Naive thymus-derived CD4-positive, alpha-beta T cell (primary cell): ENCODE measurements at regions not wholly inside any gene's neighbourhood (a gene's known extent, or its start where the extent isn't known, plus 50 kb on each side); places are given as distances from the start of the nearest gene placed in this dataset.

Experiments used
- ATAC-seq: fragments of 150-1000 bp; cut with Tn5 transposase; 2 replicates; pipeline ENCODE4 v1.10.0; 2021; ENCODE audit warnings: mild to moderate bottlenecking, moderate library complexity
- CTCF ChIA-PET: fragments of 350-600 bp; sonication (Branson Sonifier 250); formaldehyde crosslinking; loops from one replicate; lab custom pipeline; 2021; ENCODE audit warnings: antibody characterized with exemption; lab: Charles Lee
- POLR2A ChIA-PET: fragments of 350-600 bp; sonication (Branson Sonifier 250); formaldehyde crosslinking; loops from one replicate; lab custom pipeline; 2021; ENCODE audit warnings: antibody characterized with exemption, inconsistent platforms; lab: Charles Lee
- DNase-seq, 9 donors: peaks; one replicate each; pipeline versions ENCODE4 v3.0.0 to v3.0.0-alpha.2; 2020 to 2022; ENCODE audit warnings: mixed read lengths in 1 of 9
- H3K27ac ChIP-seq: one replicate; pipeline ENCODE4 v1.7.0; 2013; ENCODE audit warnings: mild to moderate bottlenecking, low read depth, low read length, moderate library complexity
- H3K27me3 ChIP-seq, 2 donors: one replicate each; pipeline ENCODE4 v1.7.0; 2013; ENCODE audit warnings: low read length in 2 of 2, mild to moderate bottlenecking in 2 of 2, moderate library complexity in 2 of 2; ENCODE audit not compliant: control insufficient read depth in 2 of 2, insufficient read depth in 2 of 2
- H3K36me3 ChIP-seq, 3 experiments: 1 replicate in 2 of 3; 2 replicates in 1 of 3; pipeline ENCODE4 v1.7.0; 2013; ENCODE audit warnings: low read length in 3 of 3, mild to moderate bottlenecking in 3 of 3, moderate library complexity in 1 of 3; ENCODE audit not compliant: insufficient read depth in 3 of 3, control insufficient read depth in 2 of 3
- H3K4me1 ChIP-seq, 2 donors: one replicate each; pipeline ENCODE4 v1.7.0; 2013; ENCODE audit warnings: low read length in 2 of 2, mild to moderate bottlenecking in 2 of 2, moderate library complexity in 1 of 2; ENCODE audit not compliant: control insufficient read depth in 2 of 2, insufficient read depth in 2 of 2
- H3K4me3 ChIP-seq: 2 replicates; pipeline ENCODE4 v1.7.0; 2013; ENCODE audit warnings: mild to moderate bottlenecking, low read length
- H3K9me3 ChIP-seq, 3 experiments: 1 replicate in 2 of 3; 2 replicates in 1 of 3; pipeline ENCODE4 v1.7.0; 2013; ENCODE audit warnings: low read length in 3 of 3; ENCODE audit not compliant: control insufficient read depth in 2 of 3
- H3K27ac Mint-ChIP-seq, 9 donors: one replicate each; pipeline ENCODE4 v1.8.0; 2020 to 2022; ENCODE audit warnings: mixed read lengths in 9 of 9, mild to moderate bottlenecking in 8 of 9, moderate library complexity in 5 of 9, inconsistent platforms in 2 of 9
- H3K27me3 Mint-ChIP-seq, 5 donors: one replicate each; pipeline ENCODE4 v1.8.0; 2021 to 2022; ENCODE audit warnings: mixed read lengths in 5 of 5, mild to moderate bottlenecking in 1 of 5
- H3K36me3 Mint-ChIP-seq, 5 donors: one replicate each; pipeline ENCODE4 v1.8.0; 2020 to 2022; ENCODE audit warnings: mixed read lengths in 5 of 5, mild to moderate bottlenecking in 3 of 5, inconsistent platforms in 1 of 5
- H3K4me1 Mint-ChIP-seq, 7 donors: one replicate each; pipeline ENCODE4 v1.8.0; 2020 to 2022; ENCODE audit warnings: mixed read lengths in 7 of 7, mild to moderate bottlenecking in 3 of 7, inconsistent platforms in 1 of 7
- H3K4me3 Mint-ChIP-seq, 10 donors: one replicate each; pipeline ENCODE4 v1.8.0; 2020 to 2022; ENCODE audit warnings: mild to moderate bottlenecking in 10 of 10, mixed read lengths in 10 of 10, moderate library complexity in 6 of 10, inconsistent platforms in 2 of 10
- H3K9me3 Mint-ChIP-seq, 11 donors: one replicate each; pipeline ENCODE4 v1.8.0; 2020 to 2022; ENCODE audit warnings: mixed read lengths in 11 of 11, mild to moderate bottlenecking in 4 of 11, inconsistent platforms in 1 of 11, moderate library complexity in 1 of 11
- intact Hi-C, 2 donors: fragments of 100-400 bp; cut with micrococcal nuclease; formaldehyde crosslinking; loops; one replicate each; pipeline ENCODE4 v1.15.1; 2023

- ChIA-PET CTCF (no interaction called here), POLR2A (interaction anchor here (0.7 kb wide), 1 partner anchor 97 kb away, joined by 3 read pairs; no protein-coding TSS in a partner anchor)
- ATAC-seq (no peak), DNase-seq (no peak)
- Mint-ChIP-seq H3K36me3 (peaks cover 0 to 9% (median 0%) of the 10 kb centered on the region in 5 donors), H3K27ac (no peak overlapping the region), H3K4me1 (peaks cover 9 to 29% (median 19%) of the 10 kb centered on the region in 7 donors), H3K9me3 (peaks cover 0 to 6% (median 3%) of the 10 kb centered on the region in 11 donors), H3K27me3 (no peaks in the 10 kb centered on the region), H3K4me3 (no peak overlapping the region)
- intact Hi-C loops = no loop called here
- no peaks in the 10 kb centered on the region for H3K9me3 ChIP-seq
- no peaks in the 10 kb centered on the region for H3K36me3 ChIP-seq
- H3K4me1 ChIP-seq = peaks cover 0 to 3% of the 10 kb centered on the region in 2 donors
- no peak overlapping the region for H3K4me3 ChIP-seq
- H3K27me3 ChIP-seq = no peaks in the 10 kb centered on the region
- no peak overlapping the region for H3K27ac ChIP-seq
Observed at GRCh38 chr3:177611752-177612334, 414.6 kb upstream of the TBL1XR1 start.

- Mint-ChIP-seq H3K4me3 (no peak overlapping the region), H3K36me3 (peaks cover 0 to 9% (median 0%) of the 10 kb centered on the region in 5 donors), H3K27me3 (no peaks in the 10 kb centered on the region), H3K27ac (no peak overlapping the region), H3K4me1 (peaks cover 4 to 28% (median 16%) of the 10 kb centered on the region in 7 donors), H3K9me3 (peaks cover 0 to 6% (median 3%) of the 10 kb centered on the region in 11 donors)
- intact Hi-C loops = no loop called here
- peaks cover 0 to 3% of the 10 kb centered on the region in 2 donors for H3K4me1 ChIP-seq
- no peaks in the 10 kb centered on the region for H3K36me3 ChIP-seq
- no peak overlapping the region for H3K27ac ChIP-seq
- POLR2A ChIA-PET = interaction anchor here (0.7 kb wide), 1 partner anchor 20 kb away, joined by 4 read pairs; no protein-coding TSS in a partner anchor
- DNase-seq (no peak), ATAC-seq (no peak)
- CTCF ChIA-PET = interaction anchor here (0.5 to 0.6 kb wide), 2 partner anchors 254 to 587 kb away, joined by 3 to 4 read pairs; no protein-coding TSS in a partner anchor
- H3K9me3 ChIP-seq = no peaks in the 10 kb centered on the region
- no peak overlapping the region for H3K4me3 ChIP-seq
- no peaks in the 10 kb centered on the region for H3K27me3 ChIP-seq
Observed at GRCh38 chr3:177613901-177614300, 416.6 kb upstream of the TBL1XR1 start.

GRCh38 chr3:177615015-177615414 is 417.7 kb upstream of the TBL1XR1 start:
- ATAC-seq (peak; percentile 49), DNase-seq (no peak)
- POLR2A ChIA-PET = interaction anchor here (0.7 to 1.2 kb wide), 2 partner anchors 23 to 53 kb away, joined by 3 read pairs; no protein-coding TSS in a partner anchor
- Histone ChIP-seq H3K9me3 (no peaks in the 10 kb centered on the region), H3K27me3 (no peaks in the 10 kb centered on the region), H3K4me3 (no peak overlapping the region), H3K27ac (no peak overlapping the region), H3K36me3 (no peaks in the 10 kb centered on the region), H3K4me1 (peaks cover 0 to 3% of the 10 kb centered on the region in 2 donors)
- peaks cover 0 to 9% (median 0%) of the 10 kb centered on the region in 5 donors for H3K36me3 Mint-ChIP-seq
- intact Hi-C loops = no loop called here
- H3K9me3 Mint-ChIP-seq = peaks cover 0 to 6% (median 1%) of the 10 kb centered on the region in 11 donors
- H3K27me3 Mint-ChIP-seq = no peaks in the 10 kb centered on the region
- no peak overlapping the region for H3K27ac Mint-ChIP-seq
- peaks cover 4 to 23% (median 16%) of the 10 kb centered on the region in 7 donors for H3K4me1 Mint-ChIP-seq
- no peak overlapping the region for H3K4me3 Mint-ChIP-seq
- CTCF ChIA-PET = no interaction called here

- ChIA-PET POLR2A (interaction anchor here (1.8 kb wide), 1 partner anchor 11 kb away, joined by 4 read pairs; no protein-coding TSS in a partner anchor), CTCF (no interaction called here)
- Histone ChIP-seq H3K4me1 (no peaks in the 10 kb centered on the region), H3K4me3 (no peak overlapping the region), H3K9me3 (no peaks in the 10 kb centered on the region), H3K36me3 (no peaks in the 10 kb centered on the region), H3K27me3 (no peaks in the 10 kb centered on the region), H3K27ac (no peak overlapping the region)
- Mint-ChIP-seq H3K27ac (no peak overlapping the region), H3K27me3 (no peaks in the 10 kb centered on the region), H3K4me1 (peaks cover 2 to 17% (median 13%) of the 10 kb centered on the region in 7 donors), H3K4me3 (no peak overlapping the region), H3K36me3 (peaks cover 0 to 7% (median 0%) of the 10 kb centered on the region in 5 donors), H3K9me3 (peaks cover 0 to 7% (median 0%) of the 10 kb centered on the region in 11 donors)
- ATAC-seq (no peak), DNase-seq (no peak)
- intact Hi-C loops = no loop called here
Observed at GRCh38 chr3:177618873-177619733, 421.8 kb upstream of the TBL1XR1 start.

GRCh38 chr3:177620073-177620472 is 422.8 kb upstream of the TBL1XR1 start:
- H3K27ac ChIP-seq = no peak overlapping the region
- H3K4me1 ChIP-seq = no peaks in the 10 kb centered on the region
- ChIA-PET CTCF (interaction anchor here (0.6 kb wide), 1 partner anchor 21 kb away, joined by 3 read pairs; no protein-coding TSS in a partner anchor), POLR2A (interaction anchor here (1.8 kb wide), 1 partner anchor 12 kb away, joined by 4 read pairs; no protein-coding TSS in a partner anchor)
- Mint-ChIP-seq H3K36me3 (peaks cover 0 to 3% (median 0%) of the 10 kb centered on the region in 5 donors), H3K9me3 (peaks cover 0 to 5% (median 0%) of the 10 kb centered on the region in 11 donors), H3K27ac (no peak overlapping the region), H3K4me1 (peaks cover 3 to 27% (median 13%) of the 10 kb centered on the region in 7 donors), H3K27me3 (no peaks in the 10 kb centered on the region), H3K4me3 (no peak overlapping the region)
- no peak for DNase-seq
- intact Hi-C loops = no loop called here
- H3K9me3 ChIP-seq = no peaks in the 10 kb centered on the region
- no peaks in the 10 kb centered on the region for H3K27me3 ChIP-seq
- no peak overlapping the region for H3K4me3 ChIP-seq
- ATAC-seq = no peak
- no peaks in the 10 kb centered on the region for H3K36me3 ChIP-seq

- ChIA-PET CTCF (interaction anchor here (0.6 kb wide), 1 partner anchor 147 kb away, joined by 3 read pairs; no protein-coding TSS in a partner anchor), POLR2A (no interaction called here)
- peaks cover 4 to 29% (median 13%) of the 10 kb centered on the region in 7 donors for H3K4me1 Mint-ChIP-seq
- peaks cover 0 to 4% (median 0%) of the 10 kb centered on the region in 11 donors for H3K9me3 Mint-ChIP-seq
- no peak overlapping the region for H3K4me3 ChIP-seq
- intact Hi-C loops = no loop called here
- no peaks in the 10 kb centered on the region for H3K27me3 ChIP-seq
- no peak overlapping the region for H3K4me3 Mint-ChIP-seq
- H3K36me3 ChIP-seq = no peaks in the 10 kb centered on the region
- no peak overlapping the region for H3K27ac ChIP-seq
- H3K4me1 ChIP-seq = no peaks in the 10 kb centered on the region
- DNase-seq (no peak), ATAC-seq (no peak)
- H3K27me3 Mint-ChIP-seq = no peaks in the 10 kb centered on the region
- H3K9me3 ChIP-seq = no peaks in the 10 kb centered on the region
- no peaks in the 10 kb centered on the region for H3K36me3 Mint-ChIP-seq
- no peak overlapping the region for H3K27ac Mint-ChIP-seq
Observed at GRCh38 chr3:177622520-177622919, 425.2 kb upstream of the TBL1XR1 start.
